ENCODE measurements at regions not wholly inside any gene's neighbourhood (a gene's known extent, or its start where the extent isn't known, plus 50 kb on each side); places are given as distances from the start of the nearest gene placed in this dataset.
"Not testable (repeated sequence)": the region's sequence is repeated elsewhere in the genome, so short reads cannot be mapped to it uniquely, and the experiment has no call there.

DNA sequence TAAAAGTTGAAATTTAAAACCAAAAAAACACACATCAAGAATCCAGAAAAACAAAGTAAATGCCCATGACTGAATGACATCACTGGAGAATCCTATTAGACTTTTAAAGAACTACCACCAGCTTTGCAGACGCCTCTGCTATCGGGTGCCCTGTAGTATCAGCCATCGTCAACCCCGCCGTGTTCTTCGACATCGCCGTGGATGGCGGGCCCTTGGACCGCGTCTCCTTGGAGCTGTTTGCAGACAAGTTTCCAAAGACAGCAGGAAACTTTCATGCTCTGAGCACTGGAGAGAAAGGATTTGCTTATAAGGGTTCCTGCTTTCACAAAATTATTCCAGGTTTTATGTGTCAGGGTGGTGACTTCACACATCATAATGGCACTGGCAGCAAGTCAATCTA lies 201.9 kb downstream of the DMAC1 start:
- TF ChIP-seq GATA1 (IDR thresholded peaks at IDR 0.05; ENCODE audit: low read depth, low read length) (no peak), POLR2A (IDR thresholded peaks at IDR 0.05; ENCODE audit: low read length) (no peak)
- no peak for DNase-seq

DNA sequence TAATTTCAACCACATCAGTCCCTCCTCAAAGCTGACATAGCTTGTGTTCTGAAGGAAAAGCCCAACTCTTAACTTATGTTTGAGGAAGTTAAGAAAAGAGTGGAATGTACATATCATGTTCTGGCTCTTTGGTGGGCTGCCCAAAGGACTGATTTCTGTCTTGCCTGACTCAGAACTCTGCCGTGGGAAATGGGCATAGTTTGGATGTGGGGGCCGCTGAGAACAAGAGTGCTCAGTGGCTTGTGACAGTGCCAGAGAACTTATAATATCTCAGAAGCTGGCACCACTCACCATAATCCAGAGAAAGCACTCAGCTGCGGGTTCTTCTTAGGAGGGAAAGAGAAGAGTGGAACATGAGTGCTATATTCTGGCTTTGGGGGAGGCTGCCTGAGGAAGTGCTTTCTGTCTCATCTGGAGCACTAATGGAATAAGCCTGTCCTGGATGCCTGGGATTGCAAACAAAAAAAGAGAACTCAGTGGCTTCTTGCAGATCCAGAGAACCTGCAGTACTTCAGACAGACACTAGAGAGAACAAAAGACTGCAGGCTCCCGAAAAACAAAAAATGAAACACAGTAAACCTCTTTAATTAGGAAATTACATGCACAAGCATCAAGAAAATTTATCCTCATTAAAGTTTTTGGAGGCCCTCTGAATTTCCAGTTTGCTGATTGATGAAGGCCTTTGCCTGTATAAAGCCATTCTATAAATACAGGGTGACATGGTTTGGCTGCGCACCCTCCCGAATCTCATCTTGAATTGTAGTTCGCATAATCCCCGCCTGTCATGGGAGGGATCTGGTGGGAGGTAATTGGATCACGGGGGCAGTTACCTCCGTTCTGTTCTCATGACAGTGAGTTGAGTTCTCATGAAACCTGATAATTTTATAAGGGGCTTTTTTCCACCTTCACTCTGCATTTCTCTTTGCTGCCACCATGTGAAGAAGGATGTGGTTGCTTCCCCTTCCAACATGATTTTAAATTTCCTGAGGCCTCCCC lies 207.0 kb downstream of the DMAC1 start:
- no peak for DNase-seq
- no peak for TF ChIP-seq POLR2A (IDR thresholded peaks at IDR 0.05; ENCODE audit: low read length)
- no peak for TF ChIP-seq GATA1 (IDR thresholded peaks at IDR 0.05; ENCODE audit: low read depth, low read length)

DNA sequence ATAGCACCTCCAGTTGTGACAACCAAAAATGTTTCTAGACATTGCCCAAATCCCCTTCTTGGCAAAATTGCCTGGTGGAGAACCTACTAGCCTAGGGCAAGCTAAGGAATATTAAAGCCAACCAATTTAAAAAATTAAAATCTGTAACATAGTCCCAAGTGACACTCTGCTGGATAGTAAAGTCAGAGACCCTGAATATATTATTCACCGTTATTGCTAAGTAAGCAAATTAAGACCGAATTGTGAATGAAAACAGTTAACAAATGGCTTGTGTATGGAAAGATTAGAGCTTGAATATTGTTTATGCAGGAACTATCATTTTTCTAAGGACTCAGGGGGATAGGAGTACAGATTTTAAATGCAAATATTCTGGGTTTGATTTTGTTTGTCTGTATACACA lies 208.1 kb downstream of the DMAC1 start:
- no peak for TF ChIP-seq GATA1 (IDR thresholded peaks at IDR 0.05; ENCODE audit: low read depth, low read length)
- no peak for TF ChIP-seq POLR2A (IDR thresholded peaks at IDR 0.05; ENCODE audit: low read length)
- no peak for DNase-seq

DNA sequence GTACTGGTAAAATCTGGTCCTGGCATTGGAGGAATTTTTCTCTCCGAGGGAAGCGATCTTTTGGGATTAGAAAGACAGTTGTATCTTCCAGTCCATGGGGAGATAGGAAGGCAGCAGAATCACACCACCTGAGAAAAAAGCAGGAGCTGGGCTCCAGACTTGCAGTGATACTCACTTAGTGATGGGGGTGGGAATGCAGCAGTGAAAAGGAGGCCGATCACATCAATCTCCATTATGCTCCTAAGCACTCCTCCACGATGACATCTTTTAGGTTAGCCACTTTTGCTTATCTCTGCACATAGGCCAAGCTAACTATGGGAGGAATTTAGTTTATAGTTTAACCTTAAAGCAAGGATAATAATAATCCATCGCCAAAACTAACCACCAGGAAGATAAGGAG lies 219.0 kb downstream of the DMAC1 start:
- TF ChIP-seq GATA1 (IDR thresholded peaks at IDR 0.05; ENCODE audit: low read depth, low read length): no peak
- no peak for TF ChIP-seq POLR2A (IDR thresholded peaks at IDR 0.05; ENCODE audit: low read length)
- DNase-seq: no peak

DNA sequence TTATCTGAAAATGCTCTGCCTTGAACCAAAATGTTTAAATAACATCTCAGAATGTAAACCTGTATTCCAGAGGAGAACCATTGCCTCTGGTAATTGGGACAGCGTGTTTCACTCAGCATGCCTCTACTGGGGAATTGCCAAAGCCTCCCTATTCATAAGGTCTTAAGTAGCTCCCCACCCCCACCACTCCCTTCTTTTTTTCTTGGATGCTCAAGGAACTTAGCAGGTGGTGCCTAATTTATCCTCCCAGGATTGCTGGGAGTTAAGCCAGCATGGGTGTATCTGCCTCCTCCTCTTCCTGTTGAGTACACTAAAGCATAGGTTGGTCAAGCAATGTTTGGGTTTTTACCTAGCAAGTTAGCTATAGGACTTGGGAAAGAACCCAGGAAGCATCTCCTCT lies 220.2 kb downstream of the DMAC1 start:
- TF ChIP-seq GATA1 (IDR thresholded peaks at IDR 0.05; ENCODE audit: low read depth, low read length) (no peak), POLR2A (IDR thresholded peaks at IDR 0.05; ENCODE audit: low read length) (no peak)

DNA sequence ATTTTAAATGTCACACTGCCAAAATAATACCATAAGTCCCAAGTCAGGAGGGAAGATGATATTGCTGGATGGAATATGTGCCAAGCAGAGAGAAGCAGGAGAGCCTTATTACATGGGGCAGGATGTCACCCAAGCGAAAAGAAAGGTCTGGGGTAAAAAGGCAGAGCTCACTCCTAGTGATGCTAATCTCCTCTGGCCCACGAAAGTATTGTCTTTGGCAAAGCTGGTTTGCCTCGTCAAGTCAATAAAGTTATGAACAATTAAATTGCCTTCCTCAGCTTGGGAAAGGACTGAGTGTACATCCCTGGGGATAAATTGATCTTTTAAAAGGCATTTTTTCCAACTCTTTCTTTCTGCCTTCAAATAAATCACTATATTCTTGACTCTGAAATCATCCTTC lies 220.6 kb downstream of the DMAC1 start:
- no peak for DNase-seq
- no peak for TF ChIP-seq GATA1 (IDR thresholded peaks at IDR 0.05; ENCODE audit: low read depth, low read length)
- TF ChIP-seq POLR2A (IDR thresholded peaks at IDR 0.05; ENCODE audit: low read length): no peak

More for the DNA sequence above, 220.2 kb downstream of the DMAC1 start:
- no peak for DNase-seq

DNA sequence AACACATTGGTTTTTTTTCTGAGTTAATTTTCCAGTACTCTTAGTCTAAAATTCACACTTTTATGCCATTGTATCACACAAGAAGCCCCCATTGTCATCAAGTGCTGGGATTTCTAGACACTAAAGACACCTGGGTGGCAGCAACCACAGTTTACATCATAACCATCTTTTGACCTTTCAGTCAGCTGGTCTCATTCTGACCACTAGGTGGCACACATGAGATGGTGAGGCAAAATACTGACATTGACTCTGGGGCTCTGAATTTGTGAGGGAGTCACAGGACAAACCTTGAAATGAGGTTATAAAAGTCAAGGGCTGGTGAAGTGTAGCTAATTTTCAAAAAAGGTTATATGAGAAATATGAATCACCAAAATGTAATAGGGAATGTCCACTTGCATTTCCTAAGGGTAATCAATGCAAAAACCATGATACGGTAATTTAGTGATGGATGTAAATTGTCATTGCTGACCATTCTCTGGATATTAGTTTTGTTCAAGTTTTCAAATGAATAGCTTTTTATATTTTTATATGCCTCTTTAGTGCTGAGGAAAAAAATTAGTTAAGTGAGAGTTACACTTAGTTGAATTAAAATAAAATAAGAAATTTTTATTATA lies 229.4 kb downstream of the DMAC1 start:
- peak; percentile 44 to 72 for DNase-seq

DNA sequence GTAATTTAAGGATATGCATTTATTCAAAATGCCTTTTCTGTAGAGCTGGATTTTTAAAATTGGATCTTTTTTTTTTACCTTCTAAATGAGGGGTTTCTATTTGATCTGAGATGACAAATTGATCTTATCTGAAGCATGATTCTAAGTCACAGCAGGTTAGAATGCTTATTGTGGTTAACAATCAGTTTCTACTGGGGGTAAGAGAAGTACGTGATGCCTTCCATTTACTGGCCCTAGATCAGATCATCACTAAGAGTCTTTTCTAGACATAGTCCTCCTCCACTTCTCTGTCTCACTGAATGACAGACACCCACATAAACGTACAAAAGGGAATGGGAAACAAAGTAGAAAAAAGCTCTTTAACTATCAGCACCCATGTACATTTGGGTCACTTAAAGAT lies 231.9 kb downstream of the DMAC1 start:
- DNase-seq: no peak
- TF ChIP-seq GATA1 (IDR thresholded peaks at IDR 0.05; ENCODE audit: low read depth, low read length) (no peak), POLR2A (IDR thresholded peaks at IDR 0.05; ENCODE audit: low read length) (no peak)

More for the DNA sequence above, 229.4 kb downstream of the DMAC1 start:
- TF ChIP-seq GATA1 (IDR thresholded peaks at IDR 0.05; ENCODE audit: low read depth, low read length) (no peak), POLR2A (IDR thresholded peaks at IDR 0.05; ENCODE audit: low read length) (no peak)

DNA sequence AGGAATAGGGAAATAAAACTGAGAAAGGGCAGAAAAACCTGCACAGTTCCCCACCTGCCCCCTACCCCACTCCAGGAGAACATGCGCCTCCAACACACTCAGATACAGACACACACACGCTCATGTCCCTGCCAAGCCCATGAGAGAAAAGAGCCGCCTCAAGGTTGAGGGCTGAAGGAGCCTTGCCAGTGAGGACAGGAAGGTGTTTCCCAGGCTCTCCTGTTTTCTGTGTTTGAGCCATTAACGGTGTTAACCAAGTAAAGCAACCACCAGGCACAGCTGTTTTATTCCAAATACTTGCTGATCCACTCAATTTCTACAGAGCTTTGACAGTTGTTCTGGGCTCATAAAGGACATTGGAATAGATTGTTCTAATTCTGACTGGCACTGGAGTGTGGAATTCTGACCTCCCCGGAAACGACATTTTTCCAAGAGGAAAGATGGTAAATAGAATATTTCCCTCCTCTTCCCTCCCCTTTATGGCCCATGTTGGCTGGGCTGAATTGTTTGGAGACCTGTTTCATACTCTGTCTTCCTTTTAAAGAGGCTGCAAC lies 238.0 kb downstream of the DMAC1 start:
- TF ChIP-seq GATA1 (IDR thresholded peaks at IDR 0.05; ENCODE audit: low read depth, low read length): no peak
- TF ChIP-seq POLR2A (IDR thresholded peaks at IDR 0.05; ENCODE audit: low read length): no peak
- DNase-seq: no peak

DNA sequence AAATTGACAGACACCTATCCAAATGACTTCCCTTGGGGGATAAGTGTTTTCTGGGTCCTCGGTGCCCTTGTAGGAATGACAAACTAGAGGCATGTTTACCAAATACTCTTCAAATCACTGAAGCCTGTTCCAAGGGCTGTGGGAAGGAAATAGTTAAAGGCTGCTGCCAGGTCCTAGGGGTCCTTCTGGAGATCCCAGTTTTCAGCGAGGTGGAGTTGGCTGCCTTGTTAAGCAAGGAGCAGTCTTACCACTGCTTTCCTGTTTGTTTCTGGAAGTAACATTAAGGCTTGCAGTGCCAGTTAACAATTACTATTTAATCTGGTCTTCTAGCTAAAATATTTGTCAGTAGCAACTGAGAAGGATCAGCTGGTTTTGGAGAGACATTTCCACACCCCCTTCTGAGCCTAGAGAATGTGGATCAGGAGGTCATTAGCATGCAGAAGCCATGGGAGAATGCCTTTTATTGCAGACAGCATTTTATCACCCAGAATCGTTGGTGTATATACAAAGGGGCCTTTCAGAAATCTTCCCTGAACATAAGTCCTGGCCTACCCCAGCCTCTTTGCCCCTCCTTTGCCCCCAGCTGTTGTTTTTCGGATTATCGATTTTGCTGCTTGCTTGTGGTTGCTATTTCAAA lies 238.8 kb downstream of the DMAC1 start:
- TF ChIP-seq GATA1 (IDR thresholded peaks at IDR 0.05; ENCODE audit: low read depth, low read length) (no peak), POLR2A (IDR thresholded peaks at IDR 0.05; ENCODE audit: low read length) (no peak)
- DNase-seq: no peak

DNA sequence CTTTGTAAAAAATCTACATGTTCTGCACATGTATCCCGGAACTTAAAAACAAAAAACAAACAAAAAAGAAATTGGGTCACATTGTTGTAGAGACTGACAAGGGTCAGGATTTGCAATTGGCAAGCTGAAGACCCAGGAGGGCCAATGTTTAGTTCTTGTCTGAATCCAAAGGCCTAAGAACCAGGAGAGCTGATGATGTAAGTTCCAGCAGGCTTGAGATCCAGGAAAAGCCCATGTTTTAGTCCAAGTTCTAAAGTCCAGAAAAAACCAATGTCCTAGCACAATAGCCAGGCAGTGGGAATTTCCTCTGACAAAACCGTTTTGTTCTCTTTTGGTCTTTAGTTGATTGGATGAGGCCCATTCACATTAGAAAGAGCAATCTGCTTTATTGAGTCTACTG lies 244.9 kb downstream of the DMAC1 start:
- DNase-seq: no peak
- TF ChIP-seq POLR2A (IDR thresholded peaks at IDR 0.05; ENCODE audit: low read length) (no peak), GATA1 (IDR thresholded peaks at IDR 0.05; ENCODE audit: low read depth, low read length) (no peak)

DNA sequence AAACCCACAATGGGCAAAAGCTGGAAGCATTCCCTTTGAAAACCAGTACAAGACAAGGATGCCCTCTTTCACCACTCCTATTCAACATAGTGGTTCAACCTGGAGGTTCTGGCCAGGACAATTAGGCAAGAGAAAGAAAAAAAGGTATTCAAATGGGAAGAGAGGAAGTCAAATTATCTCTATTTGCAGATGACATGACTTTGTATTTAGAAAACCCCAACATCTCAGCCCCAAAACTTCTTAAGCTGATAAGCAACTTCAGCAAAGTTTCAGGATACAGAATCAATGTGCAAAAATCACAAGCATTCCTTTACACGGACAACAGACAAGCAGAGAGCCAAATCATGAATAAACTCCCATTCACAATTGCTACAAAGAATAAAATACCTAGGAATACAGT lies 246.9 kb downstream of the DMAC1 start:
- not testable (repeated sequence) for DNase-seq

DNA sequence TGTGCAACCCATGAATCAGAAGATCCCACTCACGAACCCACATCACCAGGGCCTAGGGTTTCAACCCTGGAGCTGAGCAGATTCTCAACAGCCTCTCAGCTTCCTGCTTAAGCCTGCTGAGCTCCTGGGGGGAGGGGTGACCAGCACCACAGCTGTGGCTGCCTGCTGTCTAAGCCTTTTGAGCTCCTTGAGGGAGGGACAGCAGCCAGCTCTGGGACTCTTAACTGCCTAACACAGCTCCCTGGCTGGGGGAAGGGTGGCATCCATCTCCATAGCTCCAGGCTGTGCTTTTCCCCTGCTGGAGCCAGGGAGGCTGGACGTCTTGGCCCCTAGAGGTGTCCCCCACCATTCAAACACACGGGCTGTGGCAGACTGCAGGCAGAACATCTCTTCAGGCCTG lies 250.3 kb downstream of the DMAC1 start:
- DNase-seq: no peak
- TF ChIP-seq GATA1 (IDR thresholded peaks at IDR 0.05; ENCODE audit: low read depth, low read length): no peak
- TF ChIP-seq POLR2A (IDR thresholded peaks at IDR 0.05; ENCODE audit: low read length): no peak

DNA sequence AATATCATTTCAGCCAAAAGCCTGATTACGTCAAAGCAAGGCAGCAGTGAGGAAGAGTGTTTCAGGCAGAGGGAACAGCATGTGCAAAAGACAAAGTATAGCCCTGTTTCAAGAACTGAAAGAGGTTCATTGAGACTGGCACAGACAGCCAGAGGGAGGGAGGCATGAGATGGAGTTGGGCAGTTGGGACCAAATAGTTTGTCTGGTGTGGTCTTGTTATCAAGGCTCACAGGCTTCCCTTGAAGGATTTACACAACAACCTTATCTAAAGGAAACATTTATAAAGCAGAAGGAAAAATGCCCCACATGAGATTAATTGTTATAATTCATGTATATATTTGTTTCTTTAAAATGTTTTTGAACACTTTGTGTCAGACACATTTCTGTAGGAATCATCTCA lies 253.3 kb downstream of the DMAC1 start:
- DNase-seq: no peak
- TF ChIP-seq GATA1 (IDR thresholded peaks at IDR 0.05; ENCODE audit: low read depth, low read length): no peak
- TF ChIP-seq POLR2A (IDR thresholded peaks at IDR 0.05; ENCODE audit: low read length): no peak
